ENCODE measurements at regions not wholly inside any gene's neighbourhood (a gene's known extent, or its start where the extent isn't known, plus 50 kb on each side); places are given as distances from the start of the nearest gene placed in this dataset.

DNA sequence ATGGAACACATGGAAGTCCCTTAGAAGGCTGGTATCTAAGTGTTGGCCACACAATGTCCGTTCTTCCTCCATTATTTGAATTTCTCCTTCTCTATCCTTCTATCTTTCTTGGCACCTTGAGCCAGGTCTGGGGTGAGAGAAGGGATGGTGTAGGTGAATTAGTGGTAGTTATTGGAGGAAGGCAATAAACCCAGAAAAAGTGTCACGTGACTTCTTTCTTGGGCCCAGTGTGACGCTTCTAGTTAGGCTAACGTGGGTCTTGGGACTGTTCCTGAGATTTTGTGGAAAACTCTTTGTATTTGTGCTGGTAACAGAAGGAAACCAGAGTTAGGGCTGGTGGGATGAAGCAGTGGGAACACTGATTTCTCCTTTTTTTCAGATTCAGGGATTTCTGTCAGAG, 53.1 kb upstream of the ELF5 start:
- peaks cover 30% of the 10 kb centered on the region; the same call in 1 of the 2 replicates for H3K27me3 ChIP-seq (ENCODE audit: low read depth, low read length)
- no peaks in the 10 kb centered on the region for H3K36me3 ChIP-seq (replicated peaks; ENCODE audit: low read depth, low read length)
- no peaks in the 10 kb centered on the region for H3K9me3 ChIP-seq (ENCODE audit: insufficient read depth, low read length)
- H3K4me3 ChIP-seq (ENCODE audit: low read length) = no peak overlapping the region
- TF ChIP-seq, protein P1, sequence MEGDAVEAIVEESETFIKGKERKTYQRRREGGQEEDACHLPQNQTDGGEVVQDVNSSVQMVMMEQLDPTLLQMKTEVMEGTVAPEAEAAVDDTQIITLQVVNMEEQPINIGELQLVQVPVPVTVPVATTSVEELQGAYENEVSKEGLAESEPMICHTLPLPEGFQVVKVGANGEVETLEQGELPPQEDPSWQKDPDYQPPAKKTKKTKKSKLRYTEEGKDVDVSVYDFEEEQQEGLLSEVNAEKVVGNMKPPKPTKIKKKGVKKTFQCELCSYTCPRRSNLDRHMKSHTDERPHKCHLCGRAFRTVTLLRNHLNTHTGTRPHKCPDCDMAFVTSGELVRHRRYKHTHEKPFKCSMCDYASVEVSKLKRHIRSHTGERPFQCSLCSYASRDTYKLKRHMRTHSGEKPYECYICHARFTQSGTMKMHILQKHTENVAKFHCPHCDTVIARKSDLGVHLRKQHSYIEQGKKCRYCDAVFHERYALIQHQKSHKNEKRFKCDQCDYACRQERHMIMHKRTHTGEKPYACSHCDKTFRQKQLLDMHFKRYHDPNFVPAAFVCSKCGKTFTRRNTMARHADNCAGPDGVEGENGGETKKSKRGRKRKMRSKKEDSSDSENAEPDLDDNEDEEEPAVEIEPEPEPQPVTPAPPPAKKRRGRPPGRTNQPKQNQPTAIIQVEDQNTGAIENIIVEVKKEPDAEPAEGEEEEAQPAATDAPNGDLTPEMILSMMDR (IDR thresholded peaks at IDR 0.05; ENCODE audit: low read depth, low read length) = no peak
- TF ChIP-seq EZH2phosphoT487 (IDR thresholded peaks at IDR 0.05; ENCODE audit: low read depth) = no peak
- peaks cover 15% of the 10 kb centered on the region for H3K4me1 ChIP-seq (ENCODE audit: low read length)
- no peak overlapping the region for H3K27ac ChIP-seq (ENCODE audit: low read length)
- no peak overlapping the region for H3K9ac ChIP-seq (ENCODE audit: low read length)
- no peak overlapping the region for H3K4me2 ChIP-seq (ENCODE audit: low read length)
- no peaks in the 10 kb centered on the region for H3K79me2 ChIP-seq (ENCODE audit: low read length)
- H4K20me1 ChIP-seq (ENCODE audit: insufficient read depth, low read length) = no peaks in the 10 kb centered on the region
- no peak overlapping the region for H2AFZ ChIP-seq (ENCODE audit: low read depth, low read length)

DNA sequence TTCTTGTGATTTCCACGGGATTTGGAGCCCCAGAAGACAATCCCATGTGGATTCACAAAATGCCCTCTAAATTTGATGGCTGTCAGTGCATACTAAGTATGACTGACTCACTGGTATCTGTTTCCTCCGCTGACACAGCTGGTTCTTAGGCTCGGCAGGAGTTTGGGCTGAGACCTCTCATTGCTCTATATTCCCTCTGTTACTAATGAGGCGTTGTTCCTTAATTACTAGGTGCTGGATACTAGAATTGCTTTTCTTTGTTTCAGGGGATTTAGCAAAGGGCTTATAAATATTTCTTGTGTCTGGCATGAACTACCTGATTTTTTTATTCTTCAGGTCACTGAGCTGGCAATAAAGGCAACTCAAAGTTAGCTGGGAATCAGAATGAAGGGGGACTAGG, 53.2 kb upstream of the EHF start:
- no peak overlapping the region for H3K9ac ChIP-seq (ENCODE audit: low read length)
- no peak overlapping the region for H3K4me3 ChIP-seq (ENCODE audit: low read length)
- H3K36me3 ChIP-seq (replicated peaks; ENCODE audit: low read depth, low read length) = no peaks in the 10 kb centered on the region
- H3K4me2 ChIP-seq (ENCODE audit: low read length) = no peak overlapping the region
- peaks cover 22% of the 10 kb centered on the region; the same call in 1 of the 2 replicates for H3K27me3 ChIP-seq (ENCODE audit: low read depth, low read length)
- H3K4me1 ChIP-seq (ENCODE audit: low read length) = peaks cover 15% of the 10 kb centered on the region
- H3K27ac ChIP-seq (ENCODE audit: low read length) = no peak overlapping the region
- H2AFZ ChIP-seq (ENCODE audit: low read depth, low read length) = no peak overlapping the region
- no peaks in the 10 kb centered on the region for H4K20me1 ChIP-seq (ENCODE audit: insufficient read depth, low read length)
- TF ChIP-seq, protein P1 (IDR thresholded peaks at IDR 0.05; ENCODE audit: low read depth, low read length) = no peak
- TF ChIP-seq EZH2phosphoT487 (IDR thresholded peaks at IDR 0.05; ENCODE audit: low read depth) = no peak
- H3K9me3 ChIP-seq (ENCODE audit: insufficient read depth, low read length) = no peaks in the 10 kb centered on the region
- no peaks in the 10 kb centered on the region for H3K79me2 ChIP-seq (ENCODE audit: low read length)

DNA sequence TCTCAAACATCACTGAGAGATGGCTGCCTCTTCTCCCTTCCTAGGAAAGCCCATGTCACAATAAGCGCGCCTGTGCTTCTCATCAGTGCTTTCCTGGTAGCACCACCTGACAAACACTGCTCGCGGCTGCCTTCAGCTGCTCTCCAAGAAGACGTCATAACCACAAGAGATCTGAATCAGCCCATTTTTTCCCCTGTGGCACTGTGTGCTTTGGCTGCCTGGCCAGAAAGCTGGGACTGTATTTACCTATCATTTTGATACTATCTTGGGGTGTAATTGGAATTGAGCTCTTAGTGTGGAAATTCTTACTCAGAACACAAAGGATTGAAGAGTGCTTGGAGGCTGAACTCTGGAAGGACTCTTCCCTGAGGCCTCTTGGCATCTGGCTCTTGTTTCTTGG, 50.3 kb upstream of the EHF start:
- Histone ChIP-seq H3K4me2 (ENCODE audit: low read length) (peak overlapping the region; percentile 51), H3K27ac (ENCODE audit: low read length) (no peak overlapping the region), H4K20me1 (ENCODE audit: insufficient read depth, low read length) (no peaks in the 10 kb centered on the region), H3K4me1 (ENCODE audit: low read length) (peaks cover 14% of the 10 kb centered on the region), H3K9me3 (ENCODE audit: insufficient read depth, low read length) (no peaks in the 10 kb centered on the region), H3K79me2 (ENCODE audit: low read length) (no peaks in the 10 kb centered on the region), H3K36me3 (replicated peaks; ENCODE audit: low read depth, low read length) (no peaks in the 10 kb centered on the region), H3K4me3 (ENCODE audit: low read length) (peak overlapping the region; percentile 5), H3K27me3 (ENCODE audit: low read depth, low read length) (peaks cover 29% of the 10 kb centered on the region), H3K9ac (ENCODE audit: low read length) (no peak overlapping the region), H2AFZ (ENCODE audit: low read depth, low read length) (peak overlapping the region; percentile 42; the same call in 1 of the 2 replicates)
- TF ChIP-seq, protein P1 (IDR thresholded peaks at IDR 0.05; ENCODE audit: low read depth, low read length) = no peak
- TF ChIP-seq EZH2phosphoT487 (IDR thresholded peaks at IDR 0.05; ENCODE audit: low read depth) = no peak

Data from OCI-LY3 (cell line).